IMR-90 (cell line): ENCODE measurements at regions not wholly inside any gene's neighbourhood (a gene's known extent, or its start where the extent isn't known, plus 50 kb on each side); places are given as distances from the start of the nearest gene placed in this dataset.

Experiments used
- ATAC-seq: fragments of 200-7000 bp; cut with Tn5 transposase; 2 replicates; pipeline ENCODE4 v1.9.1; 2020; ENCODE audit warnings: low read depth, mild to moderate bottlenecking, moderate library complexity
- BruUV-seq: library from RNA; stranded (reverse); fragments of 400-500 nt; replicated peaks from 2 replicates; lab custom pipeline; 2021; lab: Mats Ljungman, UMichigan
- CTCF ChIA-PET: fragments of 300-600 bp; formaldehyde crosslinking; extraction: SDS; loops from one replicate; lab custom pipeline; 2021; ENCODE audit warnings: antibody characterized with exemption; lab: Yijun Ruan, JAX
- POLR2A ChIA-PET: fragments of 300-600 bp; sonication (Branson Sonifier 250); formaldehyde crosslinking; loops from one replicate; lab custom pipeline; 2022; ENCODE audit warnings: antibody characterized with exemption; ENCODE audit not compliant: unreplicated experiment; lab: Charles Lee
- DNase-seq: peaks from one replicate; pipeline ENCODE4 v3.0.0; 2013
- H2AFZ ChIP-seq: replicated peaks from 2 replicates; pipeline ENCODE3; 2013; ENCODE audit warnings: low read length, mild to moderate bottlenecking; ENCODE audit not compliant: poor library complexity
- H2AK5ac ChIP-seq: 2 replicates; pipeline ENCODE4 v1.6.1; 2013; ENCODE audit warnings: low read depth, low read length, inconsistent platforms
- H2AK9ac ChIP-seq: replicated peaks from 2 replicates; pipeline ENCODE3; 2013; ENCODE audit warnings: mild to moderate bottlenecking, low read depth, low read length, moderate library complexity; ENCODE audit not compliant: poor library complexity
- H2BK120ac ChIP-seq: 2 replicates; pipeline ENCODE4 v1.6.1; 2013; ENCODE audit warnings: low read depth, low read length, inconsistent platforms
- H2BK15ac ChIP-seq: 3 replicates; pipeline ENCODE4 v1.6.1; 2013; ENCODE audit warnings: low read depth, low read length, inconsistent platforms
- H2BK20ac ChIP-seq: 2 replicates; pipeline ENCODE4 v1.6.1; 2013; ENCODE audit warnings: low read depth, mild to moderate bottlenecking, inconsistent platforms, low read length, moderate library complexity
- H2BK5ac ChIP-seq: 2 replicates; pipeline ENCODE4 v1.6.1; 2013; ENCODE audit warnings: mild to moderate bottlenecking, low read depth, low read length, inconsistent platforms; ENCODE audit not compliant: poor library complexity, severe bottlenecking
- H3K14ac ChIP-seq: replicated peaks from 2 replicates; pipeline ENCODE4 v1.6.1; 2013; ENCODE audit warnings: low read depth, low read length, inconsistent platforms
- H3K18ac ChIP-seq: 2 replicates; pipeline ENCODE4 v1.6.1; 2013; ENCODE audit warnings: low read depth, low read length, control low read depth
- H3K23ac ChIP-seq: 2 replicates; pipeline ENCODE4 v1.6.1; 2013; ENCODE audit warnings: low read depth, low read length, inconsistent platforms
- H3K27ac ChIP-seq: 2 replicates; pipeline ENCODE4 v1.5.1; 2013; ENCODE audit warnings: mild to moderate bottlenecking, control low read depth, low read length; ENCODE audit not compliant: insufficient read depth
- H3K27me3 ChIP-seq: 2 replicates; pipeline ENCODE4 v1.6.1; 2013; ENCODE audit warnings: low read length; ENCODE audit not compliant: control insufficient read depth, insufficient read depth
- H3K36me3 ChIP-seq: 2 replicates; pipeline ENCODE4 v1.6.1; 2013; ENCODE audit warnings: low read length, mixed read lengths; ENCODE audit not compliant: control insufficient read depth, insufficient read depth
- H3K4ac ChIP-seq: 2 replicates; pipeline ENCODE4 v1.6.1; 2013; ENCODE audit warnings: low read depth, low read length, inconsistent platforms
- H3K4me1 ChIP-seq: 2 replicates; pipeline ENCODE4 v1.6.1; 2013; ENCODE audit warnings: low read length, mixed read lengths; ENCODE audit not compliant: control insufficient read depth, insufficient read depth
- H3K4me2 ChIP-seq: 2 replicates; pipeline ENCODE4 v1.6.1; 2013; ENCODE audit warnings: low read depth, mild to moderate bottlenecking, control low read depth, low read length, moderate library complexity
- H3K4me3 ChIP-seq: 2 replicates; pipeline ENCODE4 v1.5.1; 2013; ENCODE audit warnings: low read depth, mild to moderate bottlenecking, control low read depth, low read length, moderate library complexity; ENCODE audit not compliant: insufficient read depth
- H3K56ac ChIP-seq: 2 replicates; pipeline ENCODE4 v1.6.1; 2013; ENCODE audit warnings: low read length, inconsistent platforms; ENCODE audit not compliant: insufficient read depth; ENCODE audit errors: extremely low read depth
- H3K79me1 ChIP-seq, 2 experiments: 2 replicates each; pipeline ENCODE4 v1.6.1; 2013; ENCODE audit warnings: low read length in 2 of 2, inconsistent platforms in 1 of 2, low read depth in 1 of 2
- H3K9ac ChIP-seq: 2 replicates; pipeline ENCODE4 v1.6.1; 2013; ENCODE audit warnings: low read depth, low read length, control low read depth
- H3K9me1 ChIP-seq: 2 replicates; pipeline ENCODE4 v1.6.1; 2013; ENCODE audit warnings: low read length, inconsistent platforms; ENCODE audit not compliant: insufficient read depth
- H3K9me3 ChIP-seq: 2 replicates; pipeline ENCODE4 v1.6.1; 2013; ENCODE audit warnings: low read length; ENCODE audit not compliant: control insufficient read depth, insufficient read depth
- H4K20me1 ChIP-seq: 2 replicates; pipeline ENCODE4 v1.6.1; 2013; ENCODE audit warnings: low read length, inconsistent platforms; ENCODE audit not compliant: insufficient read depth
- H4K5ac ChIP-seq: 2 replicates; pipeline ENCODE4 v1.6.1; 2013; ENCODE audit warnings: mild to moderate bottlenecking, low read depth, low read length, control low read depth
- H4K8ac ChIP-seq, 2 experiments: 2 replicates each; pipeline ENCODE4 v1.6.1; 2013; ENCODE audit warnings: low read depth in 2 of 2, low read length in 2 of 2, control low read depth in 1 of 2, inconsistent platforms in 1 of 2
- H4K91ac ChIP-seq: 2 replicates; pipeline ENCODE4 v1.6.1; 2013; ENCODE audit warnings: low read depth, low read length, inconsistent platforms; ENCODE audit not compliant: insufficient read depth
- CTCF ChIP-seq: conservative IDR thresholded peaks from 2 replicates; pipeline ENCODE4 v1.5.1; 2012; ENCODE audit warnings: mild to moderate bottlenecking, low read depth, low read length, improper control_type of control experiment
- POLR2A ChIP-seq: IDR thresholded peaks from 2 replicates; pipeline ENCODE4 v1.6.1; 2012; ENCODE audit warnings: mild to moderate bottlenecking, low read depth, low read length
- WGBS, 2 experiments: methylation state at CpG; one replicate each; pipeline versions ENCODE4 v1.1.5 to v1.1.7; 2013; ENCODE audit warnings: missing lambda C conversion rate in 2 of 2; ENCODE audit not compliant: insufficient read length in 1 of 2; ENCODE audit errors: extremely low coverage in 2 of 2; 5-methylcytosine and 5-hydroxymethylcytosine counted together
- dilution Hi-C: fragments of 300-500 bp; cut with HindIII; formaldehyde crosslinking; loops from one replicate; pipeline ENCODE4 v1.14.3; 2018; ENCODE audit warnings: low sequenced_read_pairs; ENCODE audit not compliant: unreplicated experiment
- in situ Hi-C: fragments of 300-500 bp; cut with MboI; formaldehyde crosslinking; loops from 3 replicates; pipeline ENCODE4 v1.14.3; 2019; ENCODE audit warnings: low sequenced_read_pairs, inconsistent platforms, mixed read lengths
- intact Hi-C: fragments of 100-400 bp; cut with micrococcal nuclease; formaldehyde crosslinking; loops from 2 replicates; pipeline ENCODE4 v1.10.0; 2022
- TF ChIP-seq, protein P1 (sequence below): fragments of 150-350 bp; IDR thresholded peaks from 2 replicates; pipeline ENCODE4 v1.6.1; 2017; ENCODE audit warnings: mild to moderate bottlenecking, antibody characterized with exemption, low read length, low read depth

DNA sequence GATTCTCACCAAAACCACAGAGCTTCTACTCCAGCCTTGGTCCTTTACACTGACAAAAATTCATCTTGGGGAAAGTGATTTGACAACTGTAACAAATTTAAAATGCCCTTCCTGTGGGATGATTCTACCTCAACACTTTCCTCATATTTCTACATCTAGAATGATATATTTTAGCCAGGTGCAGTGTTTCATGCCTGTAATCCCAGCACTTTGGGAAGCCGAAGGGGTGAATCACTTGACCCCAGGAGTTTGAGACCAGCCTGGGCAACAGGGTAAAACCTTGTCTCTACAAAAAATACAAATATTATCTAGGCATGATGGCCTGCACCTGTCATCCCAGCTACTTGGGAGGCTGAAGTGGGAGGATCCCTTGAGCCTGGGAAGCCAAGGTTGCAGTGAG is 408.6 kb downstream of the CDH7 start:
- ATAC-seq, result no peak

More for the DNA sequence above, 408.6 kb downstream of the CDH7 start:
- H2BK15ac ChIP-seq, result no peak overlapping the region
- ChIA-PET POLR2A (no interaction called here), CTCF (no interaction called here)
- no peaks in the 10 kb centered on the region for H3K36me3 ChIP-seq
- WGBS, 2 experiments, result no CpG with 5 or more reads among the region's 1 CpG
- no peaks in the 10 kb centered on the region for H3K9me1 ChIP-seq
- H2BK120ac ChIP-seq, result no peak overlapping the region
- in situ Hi-C loops, result no loop called here
- no peak for DNase-seq
- no peak overlapping the region for H3K18ac ChIP-seq
- H2AFZ ChIP-seq, result no peak overlapping the region
- H4K20me1 ChIP-seq, result no peaks in the 10 kb centered on the region
- H3K56ac ChIP-seq, result no peak overlapping the region
- intact Hi-C loops, result no loop called here
- no peak overlapping the region for H3K9ac ChIP-seq
- no peak overlapping the region for H2AK9ac ChIP-seq
- H3K4me3 ChIP-seq, result no peak overlapping the region
- H3K4me1 ChIP-seq, result no peaks in the 10 kb centered on the region
- H2BK5ac ChIP-seq, result no peak overlapping the region
- TF ChIP-seq POLR2A (no peak), CTCF (no peak)
- TF ChIP-seq, protein P1, sequence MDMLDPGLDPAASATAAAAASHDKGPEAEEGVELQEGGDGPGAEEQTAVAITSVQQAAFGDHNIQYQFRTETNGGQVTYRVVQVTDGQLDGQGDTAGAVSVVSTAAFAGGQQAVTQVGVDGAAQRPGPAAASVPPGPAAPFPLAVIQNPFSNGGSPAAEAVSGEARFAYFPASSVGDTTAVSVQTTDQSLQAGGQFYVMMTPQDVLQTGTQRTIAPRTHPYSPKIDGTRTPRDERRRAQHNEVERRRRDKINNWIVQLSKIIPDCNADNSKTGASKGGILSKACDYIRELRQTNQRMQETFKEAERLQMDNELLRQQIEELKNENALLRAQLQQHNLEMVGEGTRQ, result no peak
- no peak overlapping the region for H3K23ac ChIP-seq
- no peak overlapping the region for H4K91ac ChIP-seq
- H2BK20ac ChIP-seq, result no peak overlapping the region
- no peak overlapping the region for H3K14ac ChIP-seq
- H3K9me3 ChIP-seq, result peaks cover 8% of the 10 kb centered on the region; the same call in 1 of the 2 replicates
- no TSS peak for BruUV-seq
- no peaks in the 10 kb centered on the region for H3K79me1 ChIP-seq
- no peak overlapping the region for H3K4ac ChIP-seq
- H3K27me3 ChIP-seq, result no peaks in the 10 kb centered on the region
- no peak overlapping the region for H4K5ac ChIP-seq
- dilution Hi-C loops, result no loop called here
- H2AK5ac ChIP-seq, result no peak overlapping the region
- H3K27ac ChIP-seq, result no peak overlapping the region
- H3K4me2 ChIP-seq, result no peak overlapping the region
- H4K8ac ChIP-seq, result no peak overlapping the region
